Esophagus muscularis mucosa (tissue), 4 donors: ENCODE measurements at regions not wholly inside any gene's neighbourhood (a gene's known extent, or its start where the extent isn't known, plus 50 kb on each side); places are given as distances from the start of the nearest gene placed in this dataset.
A peak's percentile ranks its signal among the peaks of the same experiment; 100 is the strongest.

Experiments
- EP300 ChIP-seq: sonication (generic); formaldehyde crosslinking; IDR thresholded peaks from one replicate; pipeline ENCODE4 v1.6.1; 2017; ENCODE audit warnings: antibody characterized with exemption
- POLR2A ChIP-seq: fragments of 450-650 bp; IDR thresholded peaks from one replicate; pipeline ENCODE4 v1.6.1; 2017; ENCODE audit warnings: antibody characterized with exemption, moderate library complexity, mild to moderate bottlenecking, low read depth
- TF ChIP-seq, protein P1 (sequence below), 3 experiments: fragments of 200-600 bp in 2 of 3; fragments of 450-650 bp in 1 of 3; sonication (generic) in 2 of 3; IDR thresholded peaks; one replicate each; pipeline ENCODE4 v1.5.1; 2017 to 2019; ENCODE audit warnings: antibody characterized with exemption in 3 of 3, mild to moderate bottlenecking in 2 of 3, moderate library complexity in 1 of 3

DNA sequence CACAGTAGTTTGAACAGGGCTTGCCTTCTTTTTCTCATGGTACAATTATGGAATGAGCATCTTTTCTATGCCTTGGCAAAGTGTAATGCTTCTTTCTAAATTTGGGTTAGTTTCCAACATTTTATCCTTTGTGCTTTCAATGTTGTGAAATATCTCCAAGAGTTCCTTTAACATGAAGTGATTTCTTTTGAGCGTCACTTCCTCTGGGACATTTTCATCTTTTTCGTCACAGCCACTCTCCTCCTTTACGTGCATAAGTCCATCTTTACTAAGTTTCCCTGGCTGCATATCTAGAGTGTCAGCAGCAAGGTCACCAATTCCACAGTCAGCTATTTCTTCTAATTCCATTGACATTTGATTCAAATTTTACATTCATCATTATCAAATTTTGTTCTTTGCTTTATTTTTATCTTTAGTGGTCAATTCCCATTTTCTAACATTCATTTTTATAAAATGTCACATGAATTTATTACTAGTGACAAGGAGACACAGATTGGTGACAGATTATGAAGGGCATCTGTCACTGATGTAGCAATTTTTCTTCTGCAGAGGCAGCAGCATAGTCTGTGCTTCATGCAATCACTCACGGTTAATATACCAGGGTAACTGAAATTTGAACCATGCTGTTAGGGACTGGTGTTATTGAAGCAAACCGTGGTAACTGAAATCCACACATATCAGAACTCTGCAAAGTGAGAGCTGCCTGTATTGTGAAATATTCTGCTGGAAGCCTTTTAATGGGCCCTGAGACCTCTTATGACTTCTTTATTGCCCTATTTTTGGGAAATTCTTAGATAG lies 126.5 kb upstream of the THBS1 start:
- TF ChIP-seq, protein P1, sequence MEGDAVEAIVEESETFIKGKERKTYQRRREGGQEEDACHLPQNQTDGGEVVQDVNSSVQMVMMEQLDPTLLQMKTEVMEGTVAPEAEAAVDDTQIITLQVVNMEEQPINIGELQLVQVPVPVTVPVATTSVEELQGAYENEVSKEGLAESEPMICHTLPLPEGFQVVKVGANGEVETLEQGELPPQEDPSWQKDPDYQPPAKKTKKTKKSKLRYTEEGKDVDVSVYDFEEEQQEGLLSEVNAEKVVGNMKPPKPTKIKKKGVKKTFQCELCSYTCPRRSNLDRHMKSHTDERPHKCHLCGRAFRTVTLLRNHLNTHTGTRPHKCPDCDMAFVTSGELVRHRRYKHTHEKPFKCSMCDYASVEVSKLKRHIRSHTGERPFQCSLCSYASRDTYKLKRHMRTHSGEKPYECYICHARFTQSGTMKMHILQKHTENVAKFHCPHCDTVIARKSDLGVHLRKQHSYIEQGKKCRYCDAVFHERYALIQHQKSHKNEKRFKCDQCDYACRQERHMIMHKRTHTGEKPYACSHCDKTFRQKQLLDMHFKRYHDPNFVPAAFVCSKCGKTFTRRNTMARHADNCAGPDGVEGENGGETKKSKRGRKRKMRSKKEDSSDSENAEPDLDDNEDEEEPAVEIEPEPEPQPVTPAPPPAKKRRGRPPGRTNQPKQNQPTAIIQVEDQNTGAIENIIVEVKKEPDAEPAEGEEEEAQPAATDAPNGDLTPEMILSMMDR (IDR thresholded peaks at IDR 0.05), result no peak
- no peak for TF ChIP-seq POLR2A
- peak; percentile 35 for TF ChIP-seq EP300
